GM18519 (cell line): ENCODE measurements at regions not wholly inside any gene's neighbourhood (a gene's known extent, or its start where the extent isn't known, plus 50 kb on each side); places are given as distances from the start of the nearest gene placed in this dataset.

Experiments
- ATAC-seq: cut with Tn5 transposase; IDR thresholded peaks from one replicate; pipeline ENCODE4 v1.9.1; 2021; ENCODE audit warnings: mild to moderate bottlenecking, moderate library complexity; ENCODE audit not compliant: unreplicated experiment, low FRiP score

- ATAC-seq: no peak
Observed at GRCh38 chrX:57204306-57204705, 67.1 kb upstream of the SPIN2A start.

DNA sequence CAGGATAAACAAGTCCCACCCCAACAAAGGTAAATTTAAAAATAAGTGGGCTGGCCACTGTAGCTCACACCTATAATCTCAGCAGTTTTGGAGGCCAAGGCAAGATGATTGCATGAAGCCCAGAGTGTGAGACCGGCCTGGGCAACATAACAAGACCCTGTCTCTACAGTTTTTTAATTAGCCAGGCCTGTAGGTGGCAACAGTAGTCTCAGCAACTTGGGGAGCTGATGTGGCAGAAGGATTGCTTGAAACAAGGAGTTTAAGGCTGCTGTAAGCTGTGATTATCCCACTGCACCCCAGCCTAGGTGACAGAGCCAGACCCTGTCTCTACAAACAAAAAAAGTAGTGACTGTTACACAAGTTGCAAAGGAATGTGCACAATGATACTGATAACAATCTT lies 74.6 kb upstream of the FAAH2 start:
- no peak for ATAC-seq

GRCh38 chrX:57227691-57228090 lies 58.8 kb upstream of the FAAH2 start:
- no peak for ATAC-seq

GRCh38 chrX:57232658-57233360 lies 53.7 kb upstream of the FAAH2 start:
- ATAC-seq: peak; percentile 77
